ENCODE measurements at regions not wholly inside any gene's neighbourhood (a gene's known extent, or its start where the extent isn't known, plus 50 kb on each side); places are given as distances from the start of the nearest gene placed in this dataset.

DNA sequence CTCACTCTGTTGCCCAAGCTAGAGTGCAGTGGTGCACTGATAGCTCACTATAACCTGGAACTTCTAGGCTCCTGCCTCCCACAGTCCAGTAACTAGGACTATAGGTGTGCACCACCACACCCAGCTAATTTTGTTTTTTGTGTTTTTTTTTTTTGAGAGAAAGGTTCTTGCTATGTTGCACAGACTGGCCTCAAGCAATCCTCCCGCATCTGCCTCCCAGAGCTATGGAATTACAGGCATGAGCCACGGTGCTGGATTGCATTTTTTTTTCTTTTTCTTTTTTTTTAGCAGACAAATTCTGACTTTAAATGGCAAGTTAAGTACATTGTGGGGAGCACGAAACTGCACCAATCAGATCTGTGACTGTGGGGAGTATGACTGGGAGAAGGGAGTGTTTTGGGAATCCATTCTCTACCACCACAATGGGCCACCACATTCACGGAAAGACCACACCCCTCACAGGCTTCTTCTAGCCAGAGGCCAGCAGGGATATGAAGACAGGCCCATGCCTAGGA lies 58.1 kb upstream of the MSMB start:
- TF ChIP-seq CTCF (IDR thresholded peaks at IDR 0.05; ENCODE audit: insufficient read depth, low read depth, low read length) (no peak), EZH2 (IDR thresholded peaks at IDR 0.05; ENCODE audit: insufficient read depth, low read length) (no peak)
